A673 (cell line): ENCODE measurements at regions not wholly inside any gene's neighbourhood (a gene's known extent, or its start where the extent isn't known, plus 50 kb on each side); places are given as distances from the start of the nearest gene placed in this dataset.

Experiments
- BruUV-seq: library from RNA; stranded (reverse); fragments of 400-500 nt; replicated peaks from 2 replicates; lab custom pipeline; 2021; lab: Mats Ljungman, UMichigan
- CTCF ChIA-PET: fragments of 300-600 bp; sonication (Branson Sonifier 250); formaldehyde crosslinking; loops from one replicate; lab custom pipeline; 2022; ENCODE audit warnings: antibody characterized with exemption; lab: Charles Lee
- POLR2A ChIA-PET: fragments of 300-600 bp; sonication (Branson Sonifier 250); formaldehyde crosslinking; loops from one replicate; lab custom pipeline; 2022; ENCODE audit warnings: antibody characterized with exemption; ENCODE audit not compliant: low non-redundant PET; lab: Charles Lee
- DNase-seq: peaks from one replicate; pipeline ENCODE4 v3.0.0-alpha.2; 2015; ENCODE audit warnings: low spot score
- H3K27ac ChIP-seq: fragments of 200-600 bp; sonication (generic); 2 replicates; pipeline ENCODE4 v1.5.1; 2016; ENCODE audit warnings: mixed run types, low read depth, mild to moderate bottlenecking, mixed read lengths, antibody characterized with exemption, low read length; ENCODE audit not compliant: poor library complexity, severe bottlenecking
- H3K27me3 ChIP-seq: fragments of 200-600 bp; sonication (generic); replicated peaks from 2 replicates; pipeline ENCODE4 v1.6.1; 2017; ENCODE audit warnings: mixed run types, low read depth, mild to moderate bottlenecking, mixed read lengths, antibody characterized with exemption, low read length; ENCODE audit not compliant: insufficient read depth, poor library complexity
- H3K36me3 ChIP-seq: fragments of 200-600 bp; sonication (generic); 2 replicates; pipeline ENCODE4 v1.6.1; 2016; ENCODE audit warnings: mixed run types, mild to moderate bottlenecking, mixed read lengths, antibody characterized with exemption, low read length; ENCODE audit not compliant: insufficient read depth, poor library complexity, severe bottlenecking
- H3K4me1 ChIP-seq: fragments of 200-600 bp; sonication (generic); 2 replicates; pipeline ENCODE4 v1.6.1; 2017; ENCODE audit warnings: mixed run types, mild to moderate bottlenecking, mixed read lengths, antibody characterized with exemption, low read length; ENCODE audit not compliant: insufficient read depth, poor library complexity, severe bottlenecking
- H3K4me3 ChIP-seq: fragments of 200-600 bp; sonication (generic); 2 replicates; pipeline ENCODE4 v1.5.1; 2016; ENCODE audit warnings: low read depth, mixed run types, mild to moderate bottlenecking, mixed read lengths, low read length; ENCODE audit not compliant: poor library complexity, severe bottlenecking
- H3K9me3 ChIP-seq: fragments of 200-600 bp; sonication (generic); 2 replicates; pipeline ENCODE4 v1.6.1; 2016; ENCODE audit warnings: mixed run types, low read depth, mild to moderate bottlenecking, mixed read lengths, antibody characterized with exemption, low read length; ENCODE audit not compliant: poor library complexity, severe bottlenecking
- EZH2 ChIP-seq: fragments of 200-600 bp; sonication (generic); IDR thresholded peaks from 2 replicates; pipeline ENCODE4 v1.6.1; 2017; ENCODE audit warnings: borderline replicate concordance, low read depth, mild to moderate bottlenecking, mixed read lengths, antibody characterized with exemption, low read length; ENCODE audit not compliant: poor library complexity, severe bottlenecking
- intact Hi-C: fragments of 100-400 bp; cut with micrococcal nuclease; formaldehyde crosslinking; loops from one replicate; pipeline ENCODE4 v1.10.0; 2022; ENCODE audit not compliant: unreplicated experiment
- TF ChIP-seq, protein P1 (sequence below): fragments of 300-800, 200-600 bp; sonication (generic); conservative IDR thresholded peaks from 2 replicates; pipeline ENCODE4 v1.5.1; 2017; ENCODE audit warnings: low read depth, mild to moderate bottlenecking, antibody characterized with exemption, low read length, moderate library complexity, mixed read lengths

DNA sequence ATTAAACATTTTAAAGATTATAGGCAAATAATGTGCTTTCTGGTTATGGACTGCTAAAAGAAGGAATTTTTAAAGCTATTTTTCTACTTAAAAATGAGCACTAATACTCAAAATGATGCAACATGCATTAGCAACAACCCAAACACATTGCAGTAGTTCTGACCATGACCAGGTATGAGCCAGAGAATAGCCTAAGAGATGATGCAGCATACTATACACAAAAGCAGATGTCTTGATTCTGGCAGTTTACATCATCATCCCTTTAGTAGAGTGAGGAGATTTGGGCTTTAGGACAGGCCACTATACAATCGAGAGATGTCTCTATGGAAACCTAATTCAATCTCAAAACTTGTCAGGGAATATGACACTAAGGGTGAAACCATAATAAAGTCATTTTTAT is 307.1 kb downstream of the PRR16 start:
- TF ChIP-seq EZH2, result no peak
- TF ChIP-seq, protein P1, sequence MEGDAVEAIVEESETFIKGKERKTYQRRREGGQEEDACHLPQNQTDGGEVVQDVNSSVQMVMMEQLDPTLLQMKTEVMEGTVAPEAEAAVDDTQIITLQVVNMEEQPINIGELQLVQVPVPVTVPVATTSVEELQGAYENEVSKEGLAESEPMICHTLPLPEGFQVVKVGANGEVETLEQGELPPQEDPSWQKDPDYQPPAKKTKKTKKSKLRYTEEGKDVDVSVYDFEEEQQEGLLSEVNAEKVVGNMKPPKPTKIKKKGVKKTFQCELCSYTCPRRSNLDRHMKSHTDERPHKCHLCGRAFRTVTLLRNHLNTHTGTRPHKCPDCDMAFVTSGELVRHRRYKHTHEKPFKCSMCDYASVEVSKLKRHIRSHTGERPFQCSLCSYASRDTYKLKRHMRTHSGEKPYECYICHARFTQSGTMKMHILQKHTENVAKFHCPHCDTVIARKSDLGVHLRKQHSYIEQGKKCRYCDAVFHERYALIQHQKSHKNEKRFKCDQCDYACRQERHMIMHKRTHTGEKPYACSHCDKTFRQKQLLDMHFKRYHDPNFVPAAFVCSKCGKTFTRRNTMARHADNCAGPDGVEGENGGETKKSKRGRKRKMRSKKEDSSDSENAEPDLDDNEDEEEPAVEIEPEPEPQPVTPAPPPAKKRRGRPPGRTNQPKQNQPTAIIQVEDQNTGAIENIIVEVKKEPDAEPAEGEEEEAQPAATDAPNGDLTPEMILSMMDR, result no peak
- intact Hi-C loops, result no loop called here
- Histone ChIP-seq H3K27me3 (no peaks in the 10 kb centered on the region), H3K36me3 (no peaks in the 10 kb centered on the region), H3K27ac (no peak overlapping the region), H3K9me3 (no peaks in the 10 kb centered on the region), H3K4me3 (no peak overlapping the region), H3K4me1 (peaks cover 18% of the 10 kb centered on the region)
- DNase-seq, result no peak
- CTCF ChIA-PET, result no interaction called here
- POLR2A ChIA-PET, result no interaction called here
- BruUV-seq, result no TSS peak

DNA sequence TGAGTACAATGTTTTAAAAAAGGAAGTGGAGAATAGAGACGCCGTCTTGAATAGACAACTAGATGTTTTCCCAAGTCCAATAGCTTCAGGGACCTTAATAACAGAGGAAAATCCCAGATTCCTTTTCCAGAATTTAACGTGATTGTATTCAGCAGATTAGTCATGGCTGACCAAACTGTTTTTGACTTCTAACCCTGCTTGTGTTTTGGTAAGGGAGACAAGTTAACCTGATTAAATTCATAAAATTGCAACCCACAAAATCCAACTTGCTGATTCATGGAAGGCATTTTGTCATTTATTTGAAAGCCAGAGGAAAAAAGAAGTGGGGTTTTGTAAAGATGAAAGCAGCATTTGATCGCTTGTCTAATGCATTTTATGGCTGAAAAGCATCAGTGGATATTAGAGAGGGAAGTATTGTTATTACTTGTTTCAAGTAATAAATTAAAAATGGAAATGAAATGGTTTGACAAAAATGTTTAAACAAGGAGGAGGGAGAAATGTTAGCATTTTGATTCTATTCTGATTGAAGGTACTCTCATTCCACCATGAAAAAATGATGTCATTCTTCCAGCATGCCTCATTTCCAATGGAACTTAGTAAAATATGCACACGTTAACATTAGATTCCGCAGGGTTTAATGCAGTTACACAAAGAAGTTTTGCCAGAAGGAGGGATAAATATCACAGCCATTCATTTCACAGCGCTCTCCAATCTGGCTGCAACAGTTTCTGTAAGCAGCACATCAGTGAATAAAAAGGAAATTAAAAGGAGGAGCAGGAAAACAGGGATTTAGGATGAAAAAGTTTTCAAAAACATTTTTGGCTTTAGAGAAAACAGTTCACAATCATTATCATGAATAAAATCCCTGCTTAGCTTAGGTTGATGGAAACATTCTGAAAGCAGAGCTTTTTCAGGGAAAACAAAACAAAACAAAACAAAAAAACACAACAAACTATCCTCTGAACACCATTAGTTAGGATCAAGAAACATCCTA is 314.7 kb downstream of the PRR16 start:
- Histone ChIP-seq H3K9me3 (no peaks in the 10 kb centered on the region), H3K4me1 (no peaks in the 10 kb centered on the region), H3K27me3 (no peaks in the 10 kb centered on the region), H3K36me3 (no peaks in the 10 kb centered on the region), H3K4me3 (no peak overlapping the region), H3K27ac (no peak overlapping the region)
- ChIA-PET CTCF (no interaction called here), POLR2A (no interaction called here)
- no peak for TF ChIP-seq EZH2
- TF ChIP-seq, protein P1, result no peak
- no peak for DNase-seq
- BruUV-seq, result no TSS peak
- intact Hi-C loops, result no loop called here

DNA sequence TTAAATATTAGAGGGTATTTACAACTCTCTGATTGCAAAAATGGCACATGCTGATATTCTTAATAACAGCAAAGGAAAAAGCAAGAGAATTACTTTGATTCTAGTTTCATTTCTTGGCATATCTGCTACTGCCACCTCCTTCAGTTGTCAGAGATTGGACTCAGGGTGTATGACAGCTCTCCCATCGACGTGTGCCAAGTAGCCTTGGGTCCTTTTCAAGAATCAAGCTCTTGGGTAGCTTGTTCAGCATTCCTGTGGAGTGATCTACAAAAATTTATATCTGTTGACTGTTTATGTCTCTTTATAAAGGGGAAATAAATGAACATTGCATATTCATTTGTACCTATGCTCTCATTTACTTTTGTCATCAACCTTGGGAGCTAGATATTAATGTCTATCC is 315.6 kb downstream of the PRR16 start:
- DNase-seq, result no peak
- BruUV-seq, result no TSS peak
- intact Hi-C loops, result no loop called here
- Histone ChIP-seq H3K27ac (no peak overlapping the region), H3K36me3 (no peaks in the 10 kb centered on the region), H3K4me3 (no peak overlapping the region), H3K9me3 (no peaks in the 10 kb centered on the region), H3K4me1 (no peaks in the 10 kb centered on the region), H3K27me3 (no peaks in the 10 kb centered on the region)
- CTCF ChIA-PET, result no interaction called here
- POLR2A ChIA-PET, result no interaction called here
- no peak for TF ChIP-seq EZH2
- TF ChIP-seq, protein P1, result no peak
